HG03175 (cell line): ENCODE measurements at regions not wholly inside any gene's neighbourhood (a gene's known extent, or its start where the extent isn't known, plus 50 kb on each side); places are given as distances from the start of the nearest gene placed in this dataset.

Experiments used
- ATAC-seq: cut with Tn5 transposase; IDR thresholded peaks from one replicate; pipeline ENCODE4 v1.9.1; 2021; ENCODE audit warnings: mild to moderate bottlenecking, moderate library complexity; ENCODE audit not compliant: unreplicated experiment

DNA sequence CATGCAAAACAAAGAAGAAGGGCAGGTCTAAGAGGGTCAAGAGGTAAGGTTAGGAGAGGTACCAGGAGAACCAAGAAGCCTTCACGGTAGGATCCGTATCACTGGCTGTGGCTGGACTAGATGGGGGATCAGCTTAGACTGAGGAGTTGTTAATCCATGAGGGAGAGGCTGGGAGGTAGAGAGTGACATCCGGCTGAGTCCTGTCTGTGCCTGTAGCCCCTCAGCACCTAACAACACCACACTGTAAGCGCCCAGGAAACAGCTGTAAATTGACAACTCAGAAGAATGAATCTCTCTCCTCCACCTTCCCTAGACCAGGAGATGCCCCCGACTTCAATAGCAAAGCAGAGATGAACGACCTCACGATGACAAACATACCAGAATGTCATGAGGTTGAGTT lies 199.4 kb upstream of the RPL38 start:
- no peak for ATAC-seq

GRCh38 chr17:74005790-74006189 lies 197.7 kb upstream of the RPL38 start:
- ATAC-seq = no peak

DNA sequence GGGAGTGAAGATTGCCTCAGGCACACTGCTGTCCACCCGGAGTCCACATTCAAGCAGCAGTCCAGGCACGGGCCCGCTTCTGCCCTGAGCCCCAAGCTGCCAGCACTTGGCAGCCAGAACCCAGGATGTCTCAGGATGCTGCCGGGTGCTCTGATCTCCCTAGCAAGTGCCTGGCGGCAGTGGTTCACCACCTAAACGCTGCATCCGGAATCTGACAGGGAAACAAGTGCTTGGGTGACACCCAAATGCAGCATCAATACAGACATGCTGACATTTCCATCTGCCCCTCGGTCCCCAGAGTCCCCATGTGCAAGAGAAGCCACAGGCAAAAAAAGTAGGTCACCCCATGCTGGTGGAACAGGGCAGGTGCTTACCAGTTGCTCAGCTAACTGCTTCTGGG lies 197.1 kb upstream of the RPL38 start:
- no peak for ATAC-seq

- ATAC-seq = no peak
Measured at GRCh38 chr17:74008196-74008595, 195.3 kb upstream of the RPL38 start.

DNA sequence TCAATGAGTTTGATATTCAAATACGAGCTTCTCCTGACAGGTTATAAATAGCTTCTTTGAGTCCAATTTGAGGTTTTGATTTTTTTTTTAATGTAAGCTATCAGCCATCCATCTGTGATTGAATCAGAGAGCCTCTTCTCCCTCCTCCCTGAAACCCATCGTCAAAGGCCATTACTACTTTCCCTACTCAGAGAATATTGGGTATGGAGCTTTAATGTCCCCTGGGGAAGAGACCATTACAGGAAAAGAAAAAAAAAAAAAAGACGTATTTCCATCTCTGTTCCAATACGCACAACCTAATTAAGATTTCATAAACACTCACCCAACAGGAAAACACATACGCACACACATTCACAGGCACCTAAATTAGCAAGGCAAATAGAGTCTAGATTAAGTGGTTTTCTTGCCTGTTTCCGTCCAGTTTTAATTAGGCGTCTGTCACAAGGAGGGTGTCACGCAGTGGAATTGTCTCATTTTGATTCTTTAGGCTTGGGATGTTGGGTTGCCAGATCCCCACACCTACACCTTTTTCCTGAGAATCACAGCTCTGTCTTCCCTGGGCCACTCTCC lies 194.3 kb upstream of the RPL38 start:
- no peak for ATAC-seq

GRCh38 chr17:74010903-74011302 lies 192.6 kb upstream of the RPL38 start:
- ATAC-seq = no peak

- no peak for ATAC-seq
Measured at GRCh38 chr17:74011966-74012365, 191.5 kb upstream of the RPL38 start.

GRCh38 chr17:74012465-74012864 lies 191.0 kb upstream of the RPL38 start:
- no peak for ATAC-seq

GRCh38 chr17:74015316-74015715 lies 188.2 kb upstream of the RPL38 start:
- ATAC-seq = no peak

DNA sequence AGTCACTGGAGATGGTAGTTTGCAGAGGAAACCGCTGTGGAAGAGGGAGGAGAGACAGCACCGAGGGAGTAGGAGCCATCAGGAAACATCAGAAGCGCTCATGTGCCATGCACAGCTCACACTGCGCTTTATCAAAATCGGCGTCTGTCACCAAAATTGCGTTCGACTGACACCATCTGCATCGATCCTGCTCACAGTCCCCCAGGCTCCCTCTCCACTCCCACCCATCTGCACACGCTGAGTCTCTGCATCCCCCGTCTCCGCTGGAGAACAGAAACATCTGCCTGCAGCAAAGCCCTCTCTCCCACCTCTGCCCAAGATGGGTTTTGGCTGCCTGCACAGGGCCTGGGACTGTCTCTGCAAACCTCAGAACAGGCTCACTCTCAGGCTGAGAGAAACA lies 187.5 kb upstream of the RPL38 start:
- ATAC-seq = no peak

GRCh38 chr17:74016461-74016860 lies 187.0 kb upstream of the RPL38 start:
- no peak for ATAC-seq

GRCh38 chr17:74017466-74017865 lies 186.0 kb upstream of the RPL38 start:
- ATAC-seq = no peak

DNA sequence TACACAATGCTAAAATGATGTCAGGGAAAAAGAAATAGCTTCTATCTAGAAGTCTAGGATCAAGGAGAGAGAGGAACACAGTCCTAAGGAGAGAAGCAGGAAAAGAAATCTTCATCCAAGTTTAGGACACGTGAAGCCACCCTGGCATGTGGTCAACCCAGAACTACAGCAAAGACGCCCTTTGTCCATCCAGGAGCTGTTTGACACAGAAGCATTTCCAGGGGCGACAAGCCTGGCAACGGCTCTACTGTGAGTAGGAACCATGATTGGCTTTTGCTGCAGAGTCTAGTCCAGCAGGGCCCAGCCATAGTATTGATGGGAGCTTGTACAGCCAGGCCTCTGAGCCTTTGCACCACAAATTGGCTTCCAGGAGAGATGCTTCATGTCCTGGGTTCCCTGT lies 185.4 kb upstream of the RPL38 start:
- no peak for ATAC-seq

DNA sequence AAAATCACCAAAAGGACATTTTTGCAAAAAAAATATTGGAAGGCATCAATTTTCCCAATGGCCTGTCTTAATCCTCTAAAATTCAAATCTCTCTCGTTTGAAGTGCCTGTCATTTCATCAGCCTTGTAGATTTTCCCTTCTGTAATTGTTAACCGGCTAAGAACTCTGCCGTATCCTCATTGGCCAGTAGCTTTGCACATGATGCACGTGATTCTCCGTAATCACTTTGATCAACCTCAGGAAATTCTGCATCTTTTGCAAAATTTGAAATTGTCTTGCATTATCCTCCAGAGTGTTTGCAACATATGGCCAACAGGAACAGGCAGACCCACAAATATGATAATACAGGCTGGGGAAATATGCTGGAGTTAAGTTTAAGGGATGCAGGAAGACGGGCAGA lies 184.2 kb upstream of the RPL38 start:
- ATAC-seq = no peak

DNA sequence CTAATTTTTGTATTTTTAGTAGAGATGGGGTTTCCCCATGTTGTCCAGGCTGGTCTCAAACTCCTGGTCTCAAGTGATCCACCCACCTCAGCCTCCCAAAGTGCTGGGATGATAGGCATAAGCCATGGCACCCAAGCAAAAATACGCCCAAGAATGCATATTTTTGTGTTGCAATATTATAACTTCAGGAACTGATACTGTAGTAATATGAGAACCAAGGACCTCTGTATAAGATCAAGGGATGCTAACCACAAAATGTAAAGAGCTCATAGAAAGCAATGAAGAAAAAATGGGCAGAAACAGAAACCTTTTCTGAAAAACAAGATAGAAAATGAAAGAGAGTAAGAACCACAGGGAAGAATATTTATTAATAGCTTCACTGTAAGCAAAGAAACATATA lies 183.6 kb upstream of the RPL38 start:
- ATAC-seq = no peak

- ATAC-seq = no peak
Measured at GRCh38 chr17:74020522-74020921, 183.0 kb upstream of the RPL38 start.

DNA sequence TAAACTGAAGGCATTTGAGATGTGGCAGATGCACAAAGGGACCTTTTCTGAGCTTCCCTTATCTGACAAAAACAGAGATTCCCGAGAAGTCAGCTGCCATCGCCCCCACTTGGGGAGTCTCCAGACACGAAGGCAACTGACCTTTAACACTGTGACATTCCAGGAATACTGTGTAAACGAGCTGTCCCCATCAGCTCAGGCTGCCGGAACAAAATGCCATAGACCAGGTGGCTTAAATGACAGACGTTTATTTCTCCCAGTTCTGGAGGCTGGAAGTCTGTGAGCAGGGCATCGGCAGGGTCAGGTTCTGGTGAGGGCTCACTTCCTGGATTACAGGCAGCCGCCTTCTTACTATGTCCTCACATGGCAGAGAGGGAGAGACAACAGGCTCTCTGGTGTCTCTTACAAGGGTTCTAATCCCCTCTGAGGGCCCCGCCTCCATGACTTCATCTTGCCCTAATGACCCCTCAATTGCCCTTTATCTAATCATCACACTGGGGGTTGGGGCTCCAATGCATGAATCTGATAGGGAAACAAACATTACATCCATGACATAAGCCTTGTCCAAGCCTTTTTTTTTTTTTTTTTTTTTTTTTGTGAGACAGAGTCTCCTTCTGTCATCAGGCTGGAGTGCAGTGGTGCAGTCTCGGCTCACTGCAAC lies 178.5 kb upstream of the RPL38 start:
- no peak for ATAC-seq

DNA sequence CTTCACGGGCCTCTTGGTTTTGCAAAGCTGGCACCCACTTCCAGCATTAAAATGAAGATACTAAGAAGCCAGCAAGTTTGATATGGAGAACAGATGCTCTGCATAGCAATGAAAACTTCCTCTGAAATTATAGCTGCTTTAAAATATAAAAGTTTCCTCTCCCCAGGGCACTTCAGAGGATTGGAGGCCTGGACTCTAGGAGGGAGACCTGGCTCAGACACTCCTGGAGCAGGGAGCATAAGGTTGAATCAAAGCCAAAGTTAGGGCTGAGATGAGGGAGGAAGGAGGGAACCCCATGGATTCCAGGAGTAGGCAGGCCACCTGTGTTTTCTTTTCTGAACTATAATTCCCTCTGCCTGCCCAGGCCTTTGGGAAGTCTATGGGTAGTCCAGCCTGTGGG lies 176.0 kb upstream of the RPL38 start:
- ATAC-seq = no peak

- ATAC-seq = no peak
Measured at GRCh38 chr17:74028354-74029116, 174.9 kb upstream of the RPL38 start.

DNA sequence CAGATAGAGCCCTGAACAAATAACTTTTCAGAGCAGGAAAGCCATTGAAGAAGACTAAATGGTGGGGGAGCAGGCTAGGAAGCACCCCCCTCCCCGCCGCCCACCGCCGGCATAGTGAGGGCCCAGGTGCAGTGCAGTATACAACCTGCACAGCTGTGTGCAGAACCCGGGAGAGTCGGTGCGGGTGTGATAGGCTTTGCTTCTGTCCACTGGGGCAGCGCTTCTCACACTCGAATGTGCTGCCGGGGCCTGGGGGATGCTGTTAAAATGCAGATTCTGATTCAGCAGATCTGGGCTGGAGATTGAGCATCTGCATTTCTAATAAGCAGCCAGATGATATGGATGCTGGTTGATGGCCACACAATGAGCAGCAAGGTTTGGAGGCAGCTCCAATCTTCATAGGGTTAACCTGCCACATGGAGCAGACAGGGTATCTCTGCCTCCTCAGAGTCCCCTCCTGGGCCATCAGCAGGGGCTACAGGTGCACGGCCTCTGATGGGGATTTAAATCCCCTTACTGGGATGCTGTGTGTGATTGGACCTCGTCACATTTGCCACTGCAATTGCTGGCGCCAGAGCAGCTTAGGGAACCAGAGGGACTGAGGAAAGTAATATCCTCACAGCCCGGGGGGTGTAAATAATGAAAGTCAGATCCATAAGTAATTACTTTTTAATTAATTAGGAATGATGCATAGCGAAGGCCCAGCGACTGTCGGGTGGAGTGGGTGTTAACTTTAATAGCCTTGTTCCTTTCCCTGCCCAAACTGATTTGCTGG lies 172.0 kb upstream of the RPL38 start:
- ATAC-seq = no peak

DNA sequence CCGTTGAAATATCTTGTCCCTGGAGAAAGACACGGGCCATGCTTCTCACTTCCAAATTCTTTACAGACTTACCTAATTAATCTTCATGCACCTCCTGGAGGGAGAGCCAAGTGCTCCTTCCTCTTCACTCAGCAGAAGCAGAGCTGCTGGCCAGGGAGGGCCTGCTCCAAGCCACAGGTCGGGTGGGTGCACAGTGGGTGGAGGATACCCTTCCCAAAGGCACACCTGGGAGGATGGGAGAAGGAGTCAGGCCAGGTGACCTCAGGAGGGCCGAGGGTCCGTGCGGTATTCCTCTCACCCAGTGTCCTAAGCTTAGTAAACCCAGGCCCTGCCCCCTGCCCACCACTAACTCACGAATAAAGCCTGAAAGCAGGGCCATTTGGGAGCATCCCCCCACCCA lies 171.3 kb upstream of the RPL38 start:
- ATAC-seq = no peak

DNA sequence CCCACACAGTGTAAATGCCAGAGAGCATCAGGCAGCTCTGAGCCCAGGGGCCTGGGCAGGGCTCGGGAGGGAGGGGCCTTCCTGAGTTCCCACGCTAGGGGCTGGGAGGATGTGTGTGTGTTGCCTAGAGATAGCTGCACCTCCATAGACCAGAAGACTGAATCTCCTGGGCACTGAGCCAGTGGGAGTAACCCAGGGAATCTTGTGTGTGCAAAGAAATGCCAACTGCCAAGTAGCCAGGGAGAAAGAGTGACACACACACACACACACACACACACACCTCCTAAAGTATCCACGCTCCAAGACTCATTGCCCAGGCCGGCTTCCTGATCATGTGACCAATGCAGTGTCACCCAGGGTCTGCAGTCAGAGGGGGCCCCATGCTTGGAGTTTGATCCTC lies 166.2 kb upstream of the RPL38 start:
- ATAC-seq = no peak
